ENCODE measurements at regions not wholly inside any gene's neighbourhood (a gene's known extent, or its start where the extent isn't known, plus 50 kb on each side); places are given as distances from the start of the nearest gene placed in this dataset.

DNA sequence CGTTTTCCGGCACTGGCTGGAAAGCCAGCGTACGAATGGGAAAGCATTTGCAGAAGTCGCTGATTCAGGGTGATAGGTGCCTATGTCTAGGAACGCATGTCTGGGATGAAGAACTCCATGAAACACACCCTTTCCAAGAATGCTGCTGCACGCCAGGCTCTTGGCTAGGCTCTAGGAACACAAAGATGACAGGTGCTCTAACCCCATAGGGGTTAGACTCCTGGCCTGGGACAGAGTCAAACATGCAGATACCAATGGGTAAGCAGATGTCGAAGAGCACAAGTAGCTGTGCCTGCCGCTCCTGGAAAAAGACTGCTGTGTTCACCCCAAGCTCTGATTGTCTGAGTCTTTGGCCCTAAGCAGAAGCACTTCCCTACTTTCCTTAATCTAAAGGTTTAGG lies 180.9 kb upstream of the UBE3A start:
- TF ChIP-seq, protein P1, sequence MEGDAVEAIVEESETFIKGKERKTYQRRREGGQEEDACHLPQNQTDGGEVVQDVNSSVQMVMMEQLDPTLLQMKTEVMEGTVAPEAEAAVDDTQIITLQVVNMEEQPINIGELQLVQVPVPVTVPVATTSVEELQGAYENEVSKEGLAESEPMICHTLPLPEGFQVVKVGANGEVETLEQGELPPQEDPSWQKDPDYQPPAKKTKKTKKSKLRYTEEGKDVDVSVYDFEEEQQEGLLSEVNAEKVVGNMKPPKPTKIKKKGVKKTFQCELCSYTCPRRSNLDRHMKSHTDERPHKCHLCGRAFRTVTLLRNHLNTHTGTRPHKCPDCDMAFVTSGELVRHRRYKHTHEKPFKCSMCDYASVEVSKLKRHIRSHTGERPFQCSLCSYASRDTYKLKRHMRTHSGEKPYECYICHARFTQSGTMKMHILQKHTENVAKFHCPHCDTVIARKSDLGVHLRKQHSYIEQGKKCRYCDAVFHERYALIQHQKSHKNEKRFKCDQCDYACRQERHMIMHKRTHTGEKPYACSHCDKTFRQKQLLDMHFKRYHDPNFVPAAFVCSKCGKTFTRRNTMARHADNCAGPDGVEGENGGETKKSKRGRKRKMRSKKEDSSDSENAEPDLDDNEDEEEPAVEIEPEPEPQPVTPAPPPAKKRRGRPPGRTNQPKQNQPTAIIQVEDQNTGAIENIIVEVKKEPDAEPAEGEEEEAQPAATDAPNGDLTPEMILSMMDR (IDR thresholded peaks at IDR 0.05) = no peak
- TF ChIP-seq POLR2A (IDR thresholded peaks at IDR 0.05) = no peak

Measured in body of pancreas (tissue), 4 donors.